Activated naive CD8-positive, alpha-beta T cell treated with anti-CD3 and anti-CD28 coated beads, Interleukin-2, amount 10 ng/mL, durations not matched to agents 7 days and 5 days (primary cell): ENCODE measurements at regions not wholly inside any gene's neighbourhood (a gene's known extent, or its start where the extent isn't known, plus 50 kb on each side); places are given as distances from the start of the nearest gene placed in this dataset.

Experiments used
- ATAC-seq: fragments of 150-1000 bp; cut with Tn5 transposase; one replicate; pipeline ENCODE4 v1.10.0; 2021; ENCODE audit warnings: low read depth, moderate library complexity
- POLR2A ChIA-PET: fragments of 350-600 bp; sonication (Branson Sonifier 250); formaldehyde crosslinking; loops from one replicate; lab custom pipeline; 2021; ENCODE audit warnings: antibody characterized with exemption; lab: Charles Lee
- DNase-seq: peaks from one replicate; pipeline ENCODE4 v3.0.0; 2021
- H3K27ac Mint-ChIP-seq: one replicate; pipeline ENCODE4 v1.8.0; 2022; ENCODE audit warnings: mild to moderate bottlenecking, mixed read lengths
- H3K27me3 Mint-ChIP-seq: one replicate; pipeline ENCODE4 v1.8.0; 2022; ENCODE audit warnings: mild to moderate bottlenecking, moderate library complexity, mixed read lengths
- H3K36me3 Mint-ChIP-seq: one replicate; pipeline ENCODE4 v1.8.0; 2021; ENCODE audit warnings: mild to moderate bottlenecking, mixed read lengths
- H3K4me1 Mint-ChIP-seq: one replicate; pipeline ENCODE4 v1.8.0; 2021; ENCODE audit warnings: mixed read lengths
- H3K4me3 Mint-ChIP-seq: one replicate; pipeline ENCODE4 v1.8.0; 2022; ENCODE audit warnings: mild to moderate bottlenecking, moderate library complexity, mixed read lengths
- H3K9me3 Mint-ChIP-seq: one replicate; pipeline ENCODE4 v1.8.0; 2021; ENCODE audit warnings: mixed read lengths

- POLR2A ChIA-PET, result no interaction called here
- Mint-ChIP-seq H3K9me3 (peaks cover 5% of the 10 kb centered on the region), H3K4me1 (peaks cover 5% of the 10 kb centered on the region), H3K27me3 (no peaks in the 10 kb centered on the region), H3K36me3 (peaks cover 8% of the 10 kb centered on the region), H3K27ac (no peak overlapping the region), H3K4me3 (no peak overlapping the region)
- ATAC-seq (no peak), DNase-seq (no peak)
Observed at GRCh38 chr2:217695033-217695520, 307.7 kb downstream of the TNS1 start.

GRCh38 chr2:217694291-217694690 is 308.5 kb downstream of the TNS1 start:
- no peak overlapping the region for H3K4me3 Mint-ChIP-seq
- no peak overlapping the region for H3K27ac Mint-ChIP-seq
- POLR2A ChIA-PET, result no interaction called here
- DNase-seq, result no peak
- H3K9me3 Mint-ChIP-seq, result peaks cover 5% of the 10 kb centered on the region
- H3K27me3 Mint-ChIP-seq, result no peaks in the 10 kb centered on the region
- H3K4me1 Mint-ChIP-seq, result peaks cover 5% of the 10 kb centered on the region
- H3K36me3 Mint-ChIP-seq, result peaks cover 8% of the 10 kb centered on the region
- ATAC-seq, result no peak

GRCh38 chr2:217693363-217693762 is 309.4 kb downstream of the TNS1 start:
- DNase-seq, result no peak
- H3K27me3 Mint-ChIP-seq, result no peaks in the 10 kb centered on the region

GRCh38 chr2:217691920-217692666 is 310.7 kb downstream of the TNS1 start:
- no peak overlapping the region for H3K4me3 Mint-ChIP-seq
- POLR2A ChIA-PET, result no interaction called here
- peaks cover 5% of the 10 kb centered on the region for H3K9me3 Mint-ChIP-seq
- DNase-seq, result no peak
- ATAC-seq, result no peak
- H3K36me3 Mint-ChIP-seq, result peaks cover 6% of the 10 kb centered on the region
- no peaks in the 10 kb centered on the region for H3K27me3 Mint-ChIP-seq
- H3K27ac Mint-ChIP-seq, result no peak overlapping the region
- peaks cover 5% of the 10 kb centered on the region for H3K4me1 Mint-ChIP-seq

More at GRCh38 chr2:217693363-217693762, 309.4 kb downstream of the TNS1 start:
- Mint-ChIP-seq H3K4me1 (peaks cover 5% of the 10 kb centered on the region), H3K4me3 (no peak overlapping the region), H3K36me3 (peaks cover 8% of the 10 kb centered on the region), H3K27ac (no peak overlapping the region), H3K9me3 (peaks cover 5% of the 10 kb centered on the region)
- ATAC-seq, result no peak
- POLR2A ChIA-PET, result no interaction called here

GRCh38 chr2:217691516-217691915 is 311.3 kb downstream of the TNS1 start:
- H3K27me3 Mint-ChIP-seq, result no peaks in the 10 kb centered on the region
- no peak overlapping the region for H3K4me3 Mint-ChIP-seq
- peaks cover 5% of the 10 kb centered on the region for H3K4me1 Mint-ChIP-seq
- H3K36me3 Mint-ChIP-seq, result peaks cover 6% of the 10 kb centered on the region
- ATAC-seq (no peak), DNase-seq (no peak)
- H3K27ac Mint-ChIP-seq, result no peak overlapping the region
- peaks cover 5% of the 10 kb centered on the region for H3K9me3 Mint-ChIP-seq
- POLR2A ChIA-PET, result no interaction called here

GRCh38 chr2:217689053-217689452 is 313.7 kb downstream of the TNS1 start:
- peaks cover under 1% of the 10 kb centered on the region for H3K36me3 Mint-ChIP-seq
- no peak overlapping the region for H3K4me3 Mint-ChIP-seq
- H3K27ac Mint-ChIP-seq, result no peak overlapping the region
- H3K9me3 Mint-ChIP-seq, result peaks cover 5% of the 10 kb centered on the region
- POLR2A ChIA-PET, result no interaction called here
- H3K27me3 Mint-ChIP-seq, result no peaks in the 10 kb centered on the region
- ATAC-seq, result no peak
- no peaks in the 10 kb centered on the region for H3K4me1 Mint-ChIP-seq
- DNase-seq, result no peak

- POLR2A ChIA-PET, result no interaction called here
- Mint-ChIP-seq H3K27me3 (no peaks in the 10 kb centered on the region), H3K36me3 (no peaks in the 10 kb centered on the region), H3K27ac (no peak overlapping the region), H3K9me3 (peaks cover 3% of the 10 kb centered on the region), H3K4me3 (no peak overlapping the region), H3K4me1 (no peaks in the 10 kb centered on the region)
- no peak for ATAC-seq
- no peak for DNase-seq
Observed at GRCh38 chr2:217688494-217688893, 314.3 kb downstream of the TNS1 start.

GRCh38 chr2:217687771-217688170 is 315.0 kb downstream of the TNS1 start:
- POLR2A ChIA-PET, result no interaction called here
- H3K27me3 Mint-ChIP-seq, result no peaks in the 10 kb centered on the region
- no peak overlapping the region for H3K27ac Mint-ChIP-seq
- no peak for DNase-seq
- no peak overlapping the region for H3K4me3 Mint-ChIP-seq
- no peaks in the 10 kb centered on the region for H3K4me1 Mint-ChIP-seq
- ATAC-seq, result no peak
- H3K36me3 Mint-ChIP-seq, result no peaks in the 10 kb centered on the region
- H3K9me3 Mint-ChIP-seq, result peaks cover 3% of the 10 kb centered on the region

GRCh38 chr2:217685255-217685605 is 317.6 kb downstream of the TNS1 start:
- no peak for DNase-seq
- POLR2A ChIA-PET, result no interaction called here
- no peaks in the 10 kb centered on the region for H3K4me1 Mint-ChIP-seq
- H3K27ac Mint-ChIP-seq, result no peak overlapping the region
- H3K4me3 Mint-ChIP-seq, result no peak overlapping the region
- no peaks in the 10 kb centered on the region for H3K27me3 Mint-ChIP-seq
- no peak for ATAC-seq
- no peaks in the 10 kb centered on the region for H3K36me3 Mint-ChIP-seq
- H3K9me3 Mint-ChIP-seq, result no peaks in the 10 kb centered on the region

GRCh38 chr2:217684431-217685254 is 318.2 kb downstream of the TNS1 start:
- Mint-ChIP-seq H3K4me3 (no peak overlapping the region), H3K27ac (no peak overlapping the region), H3K9me3 (no peaks in the 10 kb centered on the region), H3K36me3 (no peaks in the 10 kb centered on the region), H3K4me1 (no peaks in the 10 kb centered on the region), H3K27me3 (no peaks in the 10 kb centered on the region)
- no peak for ATAC-seq
- no peak for DNase-seq
- POLR2A ChIA-PET, result no interaction called here

- H3K4me1 Mint-ChIP-seq, result no peaks in the 10 kb centered on the region
- POLR2A ChIA-PET, result no interaction called here
- no peak overlapping the region for H3K27ac Mint-ChIP-seq
- no peak for DNase-seq
- ATAC-seq, result no peak
- H3K36me3 Mint-ChIP-seq, result no peaks in the 10 kb centered on the region
- H3K4me3 Mint-ChIP-seq, result no peak overlapping the region
- no peaks in the 10 kb centered on the region for H3K27me3 Mint-ChIP-seq
- H3K9me3 Mint-ChIP-seq, result peaks cover 2% of the 10 kb centered on the region
Observed at GRCh38 chr2:217683106-217683870, 319.5 kb downstream of the TNS1 start.

- Mint-ChIP-seq H3K36me3 (peaks cover 3% of the 10 kb centered on the region), H3K9me3 (peaks cover 2% of the 10 kb centered on the region), H3K4me3 (no peak overlapping the region), H3K27ac (no peak overlapping the region), H3K27me3 (no peaks in the 10 kb centered on the region), H3K4me1 (no peaks in the 10 kb centered on the region)
- POLR2A ChIA-PET, result no interaction called here
- ATAC-seq (no peak), DNase-seq (no peak)
Observed at GRCh38 chr2:217681791-217682190, 321.0 kb downstream of the TNS1 start.

- H3K9me3 Mint-ChIP-seq, result peaks cover 2% of the 10 kb centered on the region
- ATAC-seq (no peak), DNase-seq (no peak)
- H3K4me3 Mint-ChIP-seq, result no peak overlapping the region
- no peak overlapping the region for H3K27ac Mint-ChIP-seq
- no peaks in the 10 kb centered on the region for H3K4me1 Mint-ChIP-seq
- peaks cover under 1% of the 10 kb centered on the region for H3K27me3 Mint-ChIP-seq
- H3K36me3 Mint-ChIP-seq, result peaks cover 3% of the 10 kb centered on the region
- POLR2A ChIA-PET, result no interaction called here
Observed at GRCh38 chr2:217680381-217680780, 322.4 kb downstream of the TNS1 start.
